ENCODE measurements at regions not wholly inside any gene's neighbourhood (a gene's known extent, or its start where the extent isn't known, plus 50 kb on each side); places are given as distances from the start of the nearest gene placed in this dataset.

GRCh38 chr3:71956069-71956340 lies 171.1 kb upstream of the PROK2 start:
- TF ChIP-seq CTCF (IDR thresholded peaks at IDR 0.05) (no peak), REST (IDR thresholded peaks at IDR 0.05; ENCODE audit: insufficient read depth in 1 of 2, low read depth in 2 of 2, low read length in 1 of 2) (no peak), SIN3A (IDR thresholded peaks at IDR 0.05; ENCODE audit: borderline replicate concordance, insufficient read depth, low read depth, low read length) (no peak)
